Endothelial cell (in vitro differentiated cells): ENCODE measurements at regions not wholly inside any gene's neighbourhood (a gene's known extent, or its start where the extent isn't known, plus 50 kb on each side); places are given as distances from the start of the nearest gene placed in this dataset.

Experiments used
- DNase-seq: peaks from one replicate; pipeline ENCODE4 v3.0.0; 2021; ENCODE audit warnings: low spot score
- H3K27ac Mint-ChIP-seq: one replicate; pipeline ENCODE4 v1.8.0; 2021; ENCODE audit warnings: mixed read lengths, inconsistent platforms; ENCODE audit not compliant: unreplicated experiment
- H3K27me3 Mint-ChIP-seq: one replicate; pipeline ENCODE4 v1.8.0; 2021; ENCODE audit warnings: mild to moderate bottlenecking, moderate library complexity, mixed read lengths, inconsistent platforms; ENCODE audit not compliant: unreplicated experiment
- H3K36me3 Mint-ChIP-seq: one replicate; pipeline ENCODE4 v1.8.0; 2021; ENCODE audit warnings: mild to moderate bottlenecking, low read depth, mixed read lengths, inconsistent platforms; ENCODE audit not compliant: unreplicated experiment
- H3K4me1 Mint-ChIP-seq: one replicate; pipeline ENCODE4 v1.8.0; 2021; ENCODE audit warnings: mild to moderate bottlenecking, mixed read lengths, inconsistent platforms; ENCODE audit not compliant: unreplicated experiment
- H3K4me3 Mint-ChIP-seq: one replicate; pipeline ENCODE4 v1.8.0; 2021; ENCODE audit warnings: mild to moderate bottlenecking, mixed read lengths, inconsistent platforms; ENCODE audit not compliant: unreplicated experiment
- H3K9me3 Mint-ChIP-seq: one replicate; pipeline ENCODE4 v1.8.0; 2021; ENCODE audit warnings: mixed read lengths, inconsistent platforms; ENCODE audit not compliant: unreplicated experiment
- CTCF ChIP-seq: fragments of 200-600 bp; sonication (generic); IDR thresholded peaks from one replicate; pipeline ENCODE4 v1.5.0; 2021; ENCODE audit warnings: antibody characterized with exemption; ENCODE audit not compliant: unreplicated experiment

GRCh38 chr3:88810455-88810854, 297.0 kb upstream of the EPHA3 start:
- Mint-ChIP-seq H3K27me3 (no peaks in the 10 kb centered on the region), H3K4me1 (no peaks in the 10 kb centered on the region), H3K4me3 (no peak overlapping the region), H3K27ac (no peak overlapping the region), H3K9me3 (no peaks in the 10 kb centered on the region), H3K36me3 (no peaks in the 10 kb centered on the region)
- no peak for DNase-seq
- TF ChIP-seq CTCF, result no peak

- H3K4me3 Mint-ChIP-seq, result no peak overlapping the region
- H3K4me1 Mint-ChIP-seq, result no peaks in the 10 kb centered on the region
- no peaks in the 10 kb centered on the region for H3K9me3 Mint-ChIP-seq
- no peak overlapping the region for H3K27ac Mint-ChIP-seq
- no peak for TF ChIP-seq CTCF
- DNase-seq, result no peak
- no peaks in the 10 kb centered on the region for H3K36me3 Mint-ChIP-seq
- no peaks in the 10 kb centered on the region for H3K27me3 Mint-ChIP-seq
Observed at GRCh38 chr3:88811096-88811495, 296.3 kb upstream of the EPHA3 start.

GRCh38 chr3:88812576-88812975, 294.8 kb upstream of the EPHA3 start:
- no peak overlapping the region for H3K27ac Mint-ChIP-seq
- no peaks in the 10 kb centered on the region for H3K27me3 Mint-ChIP-seq
- DNase-seq, result no peak
- H3K4me1 Mint-ChIP-seq, result no peaks in the 10 kb centered on the region
- no peak for TF ChIP-seq CTCF
- no peaks in the 10 kb centered on the region for H3K9me3 Mint-ChIP-seq
- no peaks in the 10 kb centered on the region for H3K36me3 Mint-ChIP-seq
- H3K4me3 Mint-ChIP-seq, result no peak overlapping the region

GRCh38 chr3:88816445-88816844, 291.0 kb upstream of the EPHA3 start:
- Mint-ChIP-seq H3K27me3 (no peaks in the 10 kb centered on the region), H3K4me3 (no peak overlapping the region), H3K9me3 (no peaks in the 10 kb centered on the region), H3K27ac (no peak overlapping the region), H3K4me1 (no peaks in the 10 kb centered on the region), H3K36me3 (no peaks in the 10 kb centered on the region)
- no peak for TF ChIP-seq CTCF
- DNase-seq, result no peak

- Mint-ChIP-seq H3K4me1 (no peaks in the 10 kb centered on the region), H3K36me3 (no peaks in the 10 kb centered on the region), H3K9me3 (no peaks in the 10 kb centered on the region), H3K27me3 (no peaks in the 10 kb centered on the region), H3K27ac (no peak overlapping the region), H3K4me3 (no peak overlapping the region)
- no peak for TF ChIP-seq CTCF
- no peak for DNase-seq
Observed at GRCh38 chr3:88824666-88825564, 282.5 kb upstream of the EPHA3 start.
